HFFc6 (cell line): ENCODE measurements at regions not wholly inside any gene's neighbourhood (a gene's known extent, or its start where the extent isn't known, plus 50 kb on each side); places are given as distances from the start of the nearest gene placed in this dataset.

Experiments
- DNase-seq: peaks from one replicate; pipeline ENCODE4 v3.0.0-alpha.2; 2018
- H3K27ac Mint-ChIP-seq: 2 replicates; pipeline ENCODE4 v1.8.0; 2020; ENCODE audit warnings: mild to moderate bottlenecking, mixed read lengths
- H3K27me3 Mint-ChIP-seq: 2 replicates; pipeline ENCODE4 v1.8.0; 2021; ENCODE audit warnings: mild to moderate bottlenecking, moderate library complexity, mixed read lengths; ENCODE audit not compliant: insufficient read depth
- H3K36me3 Mint-ChIP-seq: 2 replicates; pipeline ENCODE4 v1.8.0; 2021; ENCODE audit warnings: low read depth, mixed read lengths
- H3K4me1 Mint-ChIP-seq: 2 replicates; pipeline ENCODE4 v1.8.0; 2020; ENCODE audit warnings: low read depth, mixed read lengths
- H3K4me3 Mint-ChIP-seq: 2 replicates; pipeline ENCODE4 v1.8.0; 2020; ENCODE audit warnings: mild to moderate bottlenecking, moderate library complexity, mixed read lengths
- H3K9me3 Mint-ChIP-seq: 2 replicates; pipeline ENCODE4 v1.8.0; 2020; ENCODE audit warnings: mild to moderate bottlenecking, mixed read lengths
- TF ChIP-seq, protein P1 (sequence below): fragments of 200-600 bp; sonication (generic); IDR thresholded peaks from 2 replicates; pipeline ENCODE4 v1.5.0; 2021; ENCODE audit warnings: antibody characterized with exemption, mild to moderate bottlenecking

DNA sequence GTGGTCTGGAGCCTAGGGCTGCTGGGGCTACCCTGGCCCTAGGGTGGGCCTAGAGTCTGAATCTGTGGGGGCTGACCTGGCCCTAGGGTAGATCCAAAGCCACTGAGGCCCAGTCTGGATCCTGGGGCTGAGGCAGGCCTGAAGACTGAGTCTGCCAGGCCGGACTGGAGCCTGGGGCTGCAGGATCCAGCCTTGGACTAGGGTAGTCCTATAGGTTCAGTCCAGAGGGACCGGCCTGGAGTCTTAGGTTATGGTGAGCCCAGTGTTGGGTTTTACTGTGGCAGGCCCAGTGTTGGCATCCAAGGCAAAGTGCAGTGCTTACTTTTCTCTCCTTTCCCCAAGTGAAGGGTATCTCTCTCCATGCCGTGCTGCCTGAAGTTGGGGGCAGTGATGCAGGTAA lies 227.9 kb upstream of the TAS2R1 start:
- TF ChIP-seq, protein P1, sequence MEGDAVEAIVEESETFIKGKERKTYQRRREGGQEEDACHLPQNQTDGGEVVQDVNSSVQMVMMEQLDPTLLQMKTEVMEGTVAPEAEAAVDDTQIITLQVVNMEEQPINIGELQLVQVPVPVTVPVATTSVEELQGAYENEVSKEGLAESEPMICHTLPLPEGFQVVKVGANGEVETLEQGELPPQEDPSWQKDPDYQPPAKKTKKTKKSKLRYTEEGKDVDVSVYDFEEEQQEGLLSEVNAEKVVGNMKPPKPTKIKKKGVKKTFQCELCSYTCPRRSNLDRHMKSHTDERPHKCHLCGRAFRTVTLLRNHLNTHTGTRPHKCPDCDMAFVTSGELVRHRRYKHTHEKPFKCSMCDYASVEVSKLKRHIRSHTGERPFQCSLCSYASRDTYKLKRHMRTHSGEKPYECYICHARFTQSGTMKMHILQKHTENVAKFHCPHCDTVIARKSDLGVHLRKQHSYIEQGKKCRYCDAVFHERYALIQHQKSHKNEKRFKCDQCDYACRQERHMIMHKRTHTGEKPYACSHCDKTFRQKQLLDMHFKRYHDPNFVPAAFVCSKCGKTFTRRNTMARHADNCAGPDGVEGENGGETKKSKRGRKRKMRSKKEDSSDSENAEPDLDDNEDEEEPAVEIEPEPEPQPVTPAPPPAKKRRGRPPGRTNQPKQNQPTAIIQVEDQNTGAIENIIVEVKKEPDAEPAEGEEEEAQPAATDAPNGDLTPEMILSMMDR: no peak

GRCh38 chr5:9853309-9853708 lies 223.2 kb upstream of the TAS2R1 start:
- DNase-seq: no peak
- no peak overlapping the region for H3K4me3 Mint-ChIP-seq

More for the DNA sequence above, 227.9 kb upstream of the TAS2R1 start:
- Mint-ChIP-seq H3K36me3 (peaks cover 7% of the 10 kb centered on the region; the same call in 1 of the 2 replicates), H3K4me1 (peaks cover 30% of the 10 kb centered on the region), H3K27me3 (peaks cover 3% of the 10 kb centered on the region; the same call in 1 of the 2 replicates), H3K9me3 (no peaks in the 10 kb centered on the region), H3K27ac (no peak overlapping the region), H3K4me3 (no peak overlapping the region)
- DNase-seq: no peak

GRCh38 chr5:9852671-9853070 lies 222.5 kb upstream of the TAS2R1 start:
- Mint-ChIP-seq H3K27ac (peak overlapping the region; percentile 56; the same call in 1 of the 2 replicates), H3K4me3 (no peak overlapping the region), H3K27me3 (no peaks in the 10 kb centered on the region; the same call in 1 of the 2 replicates), H3K36me3 (peaks cover 7% of the 10 kb centered on the region; the same call in 1 of the 2 replicates), H3K4me1 (peaks cover 35% of the 10 kb centered on the region), H3K9me3 (no peaks in the 10 kb centered on the region)
- TF ChIP-seq, protein P1: no peak
- peak; percentile 65 for DNase-seq

More at GRCh38 chr5:9853309-9853708, 223.2 kb upstream of the TAS2R1 start:
- peaks cover 7% of the 10 kb centered on the region; the same call in 1 of the 2 replicates for H3K36me3 Mint-ChIP-seq
- peak overlapping the region; percentile 56; the same call in 1 of the 2 replicates for H3K27ac Mint-ChIP-seq
- no peaks in the 10 kb centered on the region for H3K9me3 Mint-ChIP-seq
- H3K27me3 Mint-ChIP-seq: no peaks in the 10 kb centered on the region; the same call in 1 of the 2 replicates
- TF ChIP-seq, protein P1: no peak
- peaks cover 35% of the 10 kb centered on the region for H3K4me1 Mint-ChIP-seq

GRCh38 chr5:9851458-9851857 lies 221.3 kb upstream of the TAS2R1 start:
- H3K27ac Mint-ChIP-seq: peak overlapping the region; percentile 74
- no peak overlapping the region for H3K4me3 Mint-ChIP-seq
- no peaks in the 10 kb centered on the region; the same call in 1 of the 2 replicates for H3K27me3 Mint-ChIP-seq
- H3K36me3 Mint-ChIP-seq: peaks cover 3% of the 10 kb centered on the region; the same call in 1 of the 2 replicates
- peaks cover 35% of the 10 kb centered on the region for H3K4me1 Mint-ChIP-seq
- TF ChIP-seq, protein P1: peak; percentile 81
- H3K9me3 Mint-ChIP-seq: no peaks in the 10 kb centered on the region
- DNase-seq: peak; percentile 95

DNA sequence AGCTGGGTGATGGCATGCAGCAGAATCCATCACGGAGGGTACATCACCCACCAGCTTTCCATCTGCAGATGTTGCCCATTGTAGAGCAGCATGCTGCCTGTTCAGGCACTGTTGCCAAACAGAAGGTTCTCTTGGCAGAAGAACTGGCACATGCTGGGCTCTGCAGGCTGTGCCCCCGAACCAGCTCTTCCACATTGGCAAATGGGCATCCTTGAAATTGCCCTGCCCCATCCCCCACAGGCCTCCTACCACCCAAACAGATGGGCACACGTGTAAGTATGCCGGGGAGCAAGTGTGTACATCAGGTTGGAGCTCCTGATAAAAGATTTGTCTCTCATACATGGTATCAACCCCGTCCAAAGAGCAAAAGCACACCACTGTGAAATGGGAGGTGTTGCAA lies 220.3 kb upstream of the TAS2R1 start:
- Mint-ChIP-seq H3K4me3 (no peak overlapping the region), H3K27ac (no peak overlapping the region), H3K27me3 (no peaks in the 10 kb centered on the region; the same call in 1 of the 2 replicates), H3K36me3 (no peaks in the 10 kb centered on the region), H3K9me3 (no peaks in the 10 kb centered on the region), H3K4me1 (peaks cover 35% of the 10 kb centered on the region)
- DNase-seq: no peak
- TF ChIP-seq, protein P1: no peak
